Loucy (cell line): ENCODE measurements at regions not wholly inside any gene's neighbourhood (a gene's known extent, or its start where the extent isn't known, plus 50 kb on each side); places are given as distances from the start of the nearest gene placed in this dataset.

ENCODE experiments used
- EZH2phosphoT487 ChIP-seq: fragments of 200-600 bp; IDR thresholded peaks from 2 replicates; pipeline ENCODE4 v1.6.1; 2018; ENCODE audit warnings: antibody characterized with exemption, mild to moderate bottlenecking, moderate library complexity, borderline replicate concordance
- TF ChIP-seq, protein P1 (sequence below): fragments of 200-600 bp; sonication (generic); conservative IDR thresholded peaks from 2 replicates; pipeline ENCODE4 v1.5.1; 2014; ENCODE audit warnings: mild to moderate bottlenecking, antibody characterized with exemption, low read length

DNA sequence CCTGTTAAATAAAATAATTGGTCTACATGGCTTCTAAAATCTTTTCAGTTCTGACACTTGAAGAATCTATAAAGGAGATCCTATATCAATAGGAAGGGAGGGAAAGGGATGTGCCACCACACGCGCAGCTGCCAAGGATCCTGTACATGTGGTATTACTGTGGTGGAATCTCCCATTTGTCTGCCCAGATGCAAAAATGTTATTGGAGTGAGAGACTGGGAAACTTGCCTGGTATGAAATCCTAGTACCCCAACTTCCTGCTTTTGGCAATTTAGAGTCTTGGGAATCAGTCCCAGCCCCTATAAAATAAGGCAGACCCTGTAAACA lies 81.9 kb upstream of the PICALM start:
- TF ChIP-seq, protein P1, sequence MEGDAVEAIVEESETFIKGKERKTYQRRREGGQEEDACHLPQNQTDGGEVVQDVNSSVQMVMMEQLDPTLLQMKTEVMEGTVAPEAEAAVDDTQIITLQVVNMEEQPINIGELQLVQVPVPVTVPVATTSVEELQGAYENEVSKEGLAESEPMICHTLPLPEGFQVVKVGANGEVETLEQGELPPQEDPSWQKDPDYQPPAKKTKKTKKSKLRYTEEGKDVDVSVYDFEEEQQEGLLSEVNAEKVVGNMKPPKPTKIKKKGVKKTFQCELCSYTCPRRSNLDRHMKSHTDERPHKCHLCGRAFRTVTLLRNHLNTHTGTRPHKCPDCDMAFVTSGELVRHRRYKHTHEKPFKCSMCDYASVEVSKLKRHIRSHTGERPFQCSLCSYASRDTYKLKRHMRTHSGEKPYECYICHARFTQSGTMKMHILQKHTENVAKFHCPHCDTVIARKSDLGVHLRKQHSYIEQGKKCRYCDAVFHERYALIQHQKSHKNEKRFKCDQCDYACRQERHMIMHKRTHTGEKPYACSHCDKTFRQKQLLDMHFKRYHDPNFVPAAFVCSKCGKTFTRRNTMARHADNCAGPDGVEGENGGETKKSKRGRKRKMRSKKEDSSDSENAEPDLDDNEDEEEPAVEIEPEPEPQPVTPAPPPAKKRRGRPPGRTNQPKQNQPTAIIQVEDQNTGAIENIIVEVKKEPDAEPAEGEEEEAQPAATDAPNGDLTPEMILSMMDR = no peak
- TF ChIP-seq EZH2phosphoT487 = no peak
